HepG2 (cell line): ENCODE measurements at regions not wholly inside any gene's neighbourhood (a gene's known extent, or its start where the extent isn't known, plus 50 kb on each side); places are given as distances from the start of the nearest gene placed in this dataset.

Source experiments
- ATAC-seq: fragments of 200-7000 bp; cut with Tn5 transposase; 3 replicates; pipeline ENCODE4 v1.9.1; 2020; ENCODE audit warnings: mild to moderate bottlenecking, moderate library complexity
- BruUV-seq: library from RNA; stranded (reverse); fragments of 400-500 nt; replicated peaks from 2 replicates; lab custom pipeline; 2021; lab: Mats Ljungman, UMichigan
- CTCF ChIA-PET: fragments of 300-600 bp; formaldehyde crosslinking; extraction: SDS; loops from one replicate; lab custom pipeline; 2021; ENCODE audit warnings: low total read pairs, inconsistent platforms, low intra/inter-chr PET ratio; lab: Yijun Ruan, JAX
- POLR2A ChIA-PET: fragments of 350-600 bp; sonication (Branson Sonifier 250); formaldehyde crosslinking; loops from one replicate; lab custom pipeline; 2020; ENCODE audit warnings: antibody characterized with exemption, inconsistent platforms; lab: Yijun Ruan, JAX
- DNase-seq: peaks from one replicate; pipeline ENCODE4 v3.0.0-alpha.2; 2015; ENCODE audit warnings: low spot score
- FAIRE-seq: peaks from 3 replicates; lab custom pipeline; 2011; peaks lifted over from hg19 to GRCh38; lab: Jason Lieb, UNC
- H2AFZ ChIP-seq: one replicate; pipeline ENCODE4 v1.6.1; 2011; ENCODE audit warnings: low read length, inconsistent platforms
- H3K27ac ChIP-seq: fragments of 300-600 bp; 3 replicates; pipeline ENCODE4 v1.8.0; 2011; ENCODE audit warnings: mixed run types, mild to moderate bottlenecking, mixed read lengths, low read length, inconsistent platforms; ENCODE audit not compliant: insufficient read depth; ENCODE audit errors: extremely low read length
- H3K27me3 ChIP-seq, 2 experiments: fragments of 200-600 bp in 1 of 2; 2 replicates in 1 of 2; 3 replicates in 1 of 2; pipeline versions ENCODE4 v1.6.0 to v1.8.0; 2011; ENCODE audit warnings: low read length in 2 of 2, mild to moderate bottlenecking in 2 of 2, moderate library complexity in 2 of 2, inconsistent platforms in 1 of 2; ENCODE audit not compliant: insufficient read depth in 2 of 2, control insufficient read depth in 1 of 2
- H3K36me3 ChIP-seq, 2 experiments: fragments of 200-600 bp in 1 of 2; replicated peaks in 1 of 2; 2 replicates in 1 of 2; 3 replicates in 1 of 2; pipeline versions ENCODE4 v1.5.1 to v1.8.0; 2011; ENCODE audit warnings: low read length in 2 of 2, inconsistent platforms in 1 of 2; ENCODE audit not compliant: insufficient read depth in 2 of 2, control insufficient read depth in 1 of 2
- H3K4me1 ChIP-seq: 2 replicates; pipeline ENCODE4 v1.5.1; 2012; ENCODE audit warnings: low read length, inconsistent platforms; ENCODE audit not compliant: insufficient read depth
- H3K4me2 ChIP-seq: 2 replicates; pipeline ENCODE4 v1.6.0; 2011; ENCODE audit warnings: low read depth, low read length, inconsistent platforms
- H3K4me3 ChIP-seq, 3 experiments: fragments of 200-600 bp in 1 of 3; sonication (generic), shearing (Covaris generic) in 1 of 3; replicated peaks in 1 of 3; 2 replicates each; pipeline ENCODE4 v1.5.1; 2011 to 2016; ENCODE audit warnings: low read length in 3 of 3, inconsistent platforms in 2 of 3, low read depth in 2 of 3, mild to moderate bottlenecking in 2 of 3, control low read depth in 1 of 3, mixed read lengths in 1 of 3; ENCODE audit not compliant: insufficient read depth in 1 of 3
- H3K79me2 ChIP-seq: one replicate; pipeline ENCODE4 v1.6.1; 2011; ENCODE audit warnings: low read length, inconsistent platforms; ENCODE audit not compliant: insufficient read depth
- H3K9ac ChIP-seq: 2 replicates; pipeline ENCODE4 v1.6.0; 2011; ENCODE audit warnings: mild to moderate bottlenecking, low read depth, low read length, inconsistent platforms; ENCODE audit not compliant: insufficient read depth
- H3K9me3 ChIP-seq: 2 replicates; pipeline ENCODE4 v1.5.1; 2012; ENCODE audit warnings: mild to moderate bottlenecking, low read length
- H4K20me1 ChIP-seq: 2 replicates; pipeline ENCODE4 v1.6.0; 2011; ENCODE audit warnings: inconsistent platforms, mild to moderate bottlenecking, low read length, moderate library complexity; ENCODE audit not compliant: insufficient read depth
- DMAP1 ChIP-seq: IDR thresholded peaks from 2 replicates; pipeline ENCODE4 v1.6.1; 2016
- KDM3A ChIP-seq: IDR thresholded peaks from 2 replicates; pipeline ENCODE4 v1.6.1; 2018; ENCODE audit warnings: low read depth, missing compliant biosample characterization
- MEIS2 ChIP-seq: sonication (generic); formaldehyde crosslinking; IDR thresholded peaks from 2 replicates; pipeline ENCODE4 v1.9.0; 2021; ENCODE audit warnings: mild to moderate bottlenecking, missing genetic modification reagents
- SALL2 ChIP-seq: sonication (generic); formaldehyde crosslinking; IDR thresholded peaks from 2 replicates; pipeline ENCODE4 v1.8.1; 2023; ENCODE audit warnings: mild to moderate bottlenecking, missing genetic modification reagents, inconsistent platforms
- TCF7 ChIP-seq: sonication (generic); IDR thresholded peaks from 2 replicates; pipeline ENCODE4 v1.6.1; 2016; ENCODE audit warnings: antibody characterized with exemption, low read depth
- TEAD2 ChIP-seq: sonication (generic); formaldehyde crosslinking; IDR thresholded peaks from 2 replicates; pipeline ENCODE4 v1.9.0; 2021; ENCODE audit warnings: missing genetic modification reagents
- ZNF207 ChIP-seq: fragments of 450-650 bp; IDR thresholded peaks from 2 replicates; pipeline ENCODE4 v1.6.1; 2016; ENCODE audit warnings: antibody characterized with exemption, borderline replicate concordance
- ZNF292 ChIP-seq: sonication (generic); formaldehyde crosslinking; IDR thresholded peaks from 2 replicates; pipeline ENCODE4 v1.8.1; 2022; ENCODE audit warnings: mild to moderate bottlenecking, low read depth, missing genetic modification reagents, borderline replicate concordance
- ZNF510 ChIP-seq: sonication (generic); formaldehyde crosslinking; IDR thresholded peaks from 2 replicates; pipeline ENCODE4 v1.4.0; 2020; ENCODE audit warnings: low read depth, mild to moderate bottlenecking, missing genetic modification reagents
- ZNF644 ChIP-seq: IDR thresholded peaks from 2 replicates; pipeline ENCODE4 v1.6.1; 2016; ENCODE audit warnings: low read depth
- ZNF670 ChIP-seq: sonication (generic); formaldehyde crosslinking; IDR thresholded peaks from 2 replicates; pipeline ENCODE4 v1.8.0; 2022; ENCODE audit warnings: mild to moderate bottlenecking, missing genetic modification reagents, borderline replicate concordance
- ZNF780A ChIP-seq: sonication (generic); formaldehyde crosslinking; IDR thresholded peaks from 2 replicates; pipeline ENCODE4 v1.8.0; 2022; ENCODE audit warnings: mild to moderate bottlenecking, missing genetic modification reagents, moderate library complexity
- WGBS: methylation state at CpG from one replicate; pipeline ENCODE4 v1.1.6; 2017; ENCODE audit warnings: low lambda C conversion rate; 5-methylcytosine and 5-hydroxymethylcytosine counted together
- in situ Hi-C: cut with HindIII; loops from 2 replicates; pipeline ENCODE4 v1.10.0; 2017; ENCODE audit warnings: low pct_unique_long_range_greater_than_20kb; ENCODE audit not compliant: extremely low pct_ligation_motif_present
- intact Hi-C: fragments of 100-400 bp; cut with micrococcal nuclease; formaldehyde crosslinking; loops from one replicate; pipeline ENCODE4 v1.10.0; 2022; ENCODE audit not compliant: unreplicated experiment
- TF ChIP-seq, protein P1 (sequence below): sonication (generic); formaldehyde crosslinking; IDR thresholded peaks from 2 replicates; pipeline ENCODE4 v1.4.0; 2020; ENCODE audit warnings: mild to moderate bottlenecking, missing genetic modification reagents
- TF ChIP-seq, protein P2 (sequence below): sonication (generic); formaldehyde crosslinking; IDR thresholded peaks from 2 replicates; pipeline ENCODE4 v1.5.0; 2020; ENCODE audit warnings: missing genetic modification reagents, mild to moderate bottlenecking, borderline replicate concordance
- TF ChIP-seq, protein P3 (sequence below): sonication (generic); formaldehyde crosslinking; IDR thresholded peaks from 2 replicates; pipeline ENCODE4 v1.5.0; 2020; ENCODE audit warnings: missing genetic modification reagents

DNA sequence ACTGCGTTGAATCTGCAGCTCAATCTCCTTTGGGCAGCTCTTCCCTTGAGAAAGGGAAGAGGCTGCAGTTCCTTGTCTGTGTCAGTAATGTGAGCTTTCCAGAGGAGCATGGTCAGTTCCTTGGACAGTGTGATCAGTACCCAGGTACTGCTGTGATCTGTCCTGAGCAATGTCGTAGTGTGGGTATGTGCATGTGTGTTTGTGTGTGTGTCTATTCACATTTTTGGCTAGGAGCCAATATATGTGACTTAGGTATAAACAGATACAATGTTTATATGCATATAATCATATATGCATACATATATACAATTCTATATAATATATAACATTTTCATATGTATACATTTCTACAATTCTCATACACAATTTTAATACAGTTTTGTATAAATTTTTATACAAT lies 85.4 kb upstream of the OLIG3 start:
- POLR2A ChIA-PET: no interaction called here
- no TSS peak for BruUV-seq
- H3K27me3 ChIP-seq: no peaks in the 10 kb centered on the region
- no peaks in the 10 kb centered on the region for H3K36me3 ChIP-seq
- FAIRE-seq (no peak), ATAC-seq (no peak), DNase-seq (no peak)
- H3K4me1 ChIP-seq: no peaks in the 10 kb centered on the region
- in situ Hi-C loops (loop anchor here (10.0 kb wide), 1 partner anchor 305 kb away; no protein-coding TSS in a partner anchor), intact Hi-C loops (no loop called here)
- CTCF ChIA-PET: no interaction called here
- no peaks in the 10 kb centered on the region for H4K20me1 ChIP-seq
- no peaks in the 10 kb centered on the region for H3K79me2 ChIP-seq
- no peak overlapping the region for H2AFZ ChIP-seq
- no peak overlapping the region for H3K4me2 ChIP-seq
- TF ChIP-seq, protein P1, sequence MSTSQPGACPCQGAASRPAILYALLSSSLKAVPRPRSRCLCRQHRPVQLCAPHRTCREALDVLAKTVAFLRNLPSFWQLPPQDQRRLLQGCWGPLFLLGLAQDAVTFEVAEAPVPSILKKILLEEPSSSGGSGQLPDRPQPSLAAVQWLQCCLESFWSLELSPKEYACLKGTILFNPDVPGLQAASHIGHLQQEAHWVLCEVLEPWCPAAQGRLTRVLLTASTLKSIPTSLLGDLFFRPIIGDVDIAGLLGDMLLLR (CRISPR knock-in tag): no peak
- TF ChIP-seq ZNF292 (no peak), ZNF207 (no peak), ZNF644 (CRISPR knock-in tag) (no peak)
- TF ChIP-seq, protein P2, sequence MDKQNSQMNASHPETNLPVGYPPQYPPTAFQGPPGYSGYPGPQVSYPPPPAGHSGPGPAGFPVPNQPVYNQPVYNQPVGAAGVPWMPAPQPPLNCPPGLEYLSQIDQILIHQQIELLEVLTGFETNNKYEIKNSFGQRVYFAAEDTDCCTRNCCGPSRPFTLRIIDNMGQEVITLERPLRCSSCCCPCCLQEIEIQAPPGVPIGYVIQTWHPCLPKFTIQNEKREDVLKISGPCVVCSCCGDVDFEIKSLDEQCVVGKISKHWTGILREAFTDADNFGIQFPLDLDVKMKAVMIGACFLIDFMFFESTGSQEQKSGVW (CRISPR knock-in tag): no peak
- H3K27ac ChIP-seq: no peak overlapping the region
- WGBS: 10% methylated on average over 2 of the region's 2 CpGs
- no peak overlapping the region for H3K4me3 ChIP-seq
- no peaks in the 10 kb centered on the region for H3K9me3 ChIP-seq
- no peak overlapping the region for H3K9ac ChIP-seq

GRCh38 chr6:137581019-137581707 lies 87.0 kb upstream of the OLIG3 start:
- DNase-seq: no peak
- Histone ChIP-seq H3K4me1 (no peaks in the 10 kb centered on the region), H3K4me3 (no peak overlapping the region), H4K20me1 (no peaks in the 10 kb centered on the region), H3K9me3 (no peaks in the 10 kb centered on the region), H3K36me3 (no peaks in the 10 kb centered on the region), H2AFZ (no peak overlapping the region), H3K9ac (no peak overlapping the region), H3K27ac (no peak overlapping the region), H3K79me2 (no peaks in the 10 kb centered on the region), H3K27me3 (no peaks in the 10 kb centered on the region), H3K4me2 (no peak overlapping the region)
- ChIA-PET POLR2A (no interaction called here), CTCF (no interaction called here)
- TF ChIP-seq TCF7 (no peak), ZNF510 (no peak), MEIS2 (CRISPR knock-in tag) (no peak), TEAD2 (CRISPR knock-in tag) (no peak), ZNF670 (CRISPR knock-in tag) (no peak), KDM3A (CRISPR knock-in tag) (no peak), SALL2 (CRISPR knock-in tag) (no peak), DMAP1 (CRISPR knock-in tag) (no peak), ZNF780A (CRISPR knock-in tag) (no peak)
- TF ChIP-seq, protein P1 (CRISPR knock-in tag): no peak
- TF ChIP-seq, protein P3, sequence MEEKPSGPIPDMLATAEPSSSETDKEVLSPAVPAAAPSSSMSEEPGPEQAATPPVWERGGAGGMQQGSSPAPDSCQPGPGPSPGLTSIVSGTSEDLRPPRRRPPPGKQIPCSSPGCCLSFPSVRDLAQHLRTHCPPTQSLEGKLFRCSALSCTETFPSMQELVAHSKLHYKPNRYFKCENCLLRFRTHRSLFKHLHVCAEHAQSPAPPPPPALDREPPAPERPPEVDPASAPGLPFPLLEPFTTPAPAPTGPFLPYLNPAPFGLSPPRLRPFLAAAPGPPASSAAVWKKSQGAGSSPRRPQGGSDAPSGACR (CRISPR knock-in tag): no peak
- in situ Hi-C loops (loop anchor here (10.0 kb wide), 1 partner anchor 306 kb away; no protein-coding TSS in a partner anchor), intact Hi-C loops (no loop called here)
- ATAC-seq: no peak
- 9% methylated on average over 3 of the region's 3 CpGs for WGBS
- FAIRE-seq: no peak
- no TSS peak for BruUV-seq
